Activated CD4-positive, alpha-beta T cell treated with anti-CD3 and anti-CD28 coated beads, Interleukin-2, Interleukin-6, amounts not matched to agents 100 ng/mL and 50 ng/mL, durations not matched to agents 16 hours and 8 hours (primary cell): ENCODE measurements at regions not wholly inside any gene's neighbourhood (a gene's known extent, or its start where the extent isn't known, plus 50 kb on each side); places are given as distances from the start of the nearest gene placed in this dataset.

Experiments used
- DNase-seq: peaks from one replicate; pipeline ENCODE4 v3.0.0-alpha.2; 2020

DNA sequence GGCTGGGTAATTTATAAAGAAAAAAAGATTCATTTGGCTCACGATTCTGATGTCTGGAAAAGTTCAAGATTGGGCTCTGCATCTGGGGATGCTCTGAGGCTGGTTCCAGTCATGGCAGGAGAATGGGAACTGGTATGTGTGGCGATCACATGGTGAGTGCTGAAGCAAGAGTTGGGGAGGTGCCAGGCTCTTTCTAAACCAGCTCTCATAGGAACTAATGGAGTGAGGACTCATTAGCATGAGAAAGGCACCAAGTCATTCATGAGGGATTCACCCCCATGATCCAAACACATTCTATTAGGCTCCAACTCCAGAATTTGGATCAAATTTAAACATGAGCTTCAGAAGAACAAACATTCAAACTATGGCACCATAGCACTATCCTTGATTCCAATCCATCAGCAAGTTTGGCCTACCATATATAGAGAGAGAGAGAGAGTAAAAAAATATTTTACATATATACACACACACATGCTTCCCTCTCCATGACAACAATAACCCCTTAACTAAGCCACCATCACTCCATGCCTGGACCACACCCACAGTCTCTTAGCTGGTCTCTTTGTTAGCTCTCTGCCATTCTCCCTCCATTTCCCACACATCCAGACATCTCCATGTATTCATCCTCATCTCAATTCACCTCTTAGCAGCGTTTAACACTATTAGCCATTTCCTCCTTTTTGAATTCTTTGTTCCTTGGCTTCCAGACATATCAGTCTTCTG lies 57.9 kb downstream of the NPY start:
- no peak for DNase-seq

DNA sequence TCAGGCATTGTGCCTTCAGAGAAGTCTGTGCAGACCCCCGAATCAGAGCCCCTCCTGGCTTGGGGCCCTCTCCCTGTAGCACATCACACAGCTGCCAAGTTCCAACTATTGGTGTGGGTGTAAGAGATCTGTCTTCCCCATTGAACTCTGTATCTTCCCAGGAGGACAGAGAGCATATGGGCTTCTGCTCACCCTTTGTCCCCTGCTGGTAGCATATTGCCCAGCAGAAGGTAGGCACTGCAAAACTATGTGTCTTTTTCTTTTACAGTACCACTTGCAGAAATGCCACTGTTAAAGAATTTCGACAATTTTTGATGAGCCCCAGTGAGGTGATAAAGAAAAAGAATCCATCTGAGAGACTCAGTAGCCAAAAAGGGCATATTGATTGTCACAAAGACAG lies 59.6 kb downstream of the NPY start:
- DNase-seq: no peak

DNA sequence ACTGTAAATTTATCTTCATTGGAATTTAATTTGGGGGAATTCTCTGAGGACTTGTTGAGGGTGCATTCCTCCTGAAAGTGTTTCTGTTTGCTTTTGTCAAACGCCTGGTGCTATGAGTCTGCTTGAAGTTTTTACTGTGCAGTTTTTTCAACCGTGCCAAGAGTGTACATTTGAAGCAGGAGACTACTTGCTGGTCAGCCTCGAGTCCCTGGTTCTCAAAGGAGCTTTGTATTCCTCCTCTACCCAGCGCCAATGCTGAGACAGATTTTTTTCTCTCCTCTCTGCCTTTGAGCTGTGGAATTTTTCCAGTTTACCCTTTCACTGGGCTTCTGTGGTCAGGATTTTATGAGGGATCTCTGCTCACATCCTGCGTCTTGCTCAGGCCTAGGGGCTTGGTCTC lies 62.1 kb downstream of the NPY start:
- DNase-seq: no peak

DNA sequence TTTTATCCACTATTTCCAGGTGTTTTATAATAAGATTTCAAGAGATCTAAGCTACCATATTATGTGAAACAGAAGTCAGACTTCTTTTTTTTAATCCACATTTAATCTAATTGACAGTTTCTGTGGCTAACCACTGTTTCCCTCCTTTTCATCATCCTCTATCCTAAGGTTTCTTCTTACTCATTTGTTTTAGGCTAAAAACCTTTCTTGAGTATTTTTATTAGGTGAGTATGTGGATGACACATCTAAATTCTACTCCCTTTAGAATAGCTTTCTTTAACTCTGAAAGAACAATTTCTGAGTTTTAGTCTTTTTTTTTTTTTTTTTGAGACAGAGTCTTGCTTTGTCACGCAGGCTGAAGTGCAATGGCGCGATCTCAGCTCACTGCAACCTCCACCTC lies 62.7 kb downstream of the NPY start:
- no peak for DNase-seq

DNA sequence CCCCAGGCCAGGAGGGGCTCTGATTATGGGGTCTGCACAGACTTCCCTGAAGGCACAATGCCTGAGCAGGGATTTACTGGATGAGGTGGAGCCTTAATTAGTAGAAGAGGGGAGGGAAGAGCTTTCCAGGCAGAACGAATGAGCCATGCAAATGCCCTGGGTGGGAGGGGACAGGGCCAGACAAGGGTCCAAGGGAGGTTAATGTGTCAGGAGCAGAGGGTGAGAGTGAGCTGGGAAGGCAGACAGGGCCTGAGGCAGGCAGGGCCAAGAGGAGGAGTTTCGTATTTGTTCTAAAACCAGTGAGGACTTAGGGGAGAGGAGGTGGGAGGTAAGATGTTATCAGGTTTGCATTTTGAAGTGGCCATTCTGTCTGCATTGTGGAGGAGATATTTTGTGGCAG lies 65.3 kb downstream of the NPY start:
- DNase-seq: no peak

DNA sequence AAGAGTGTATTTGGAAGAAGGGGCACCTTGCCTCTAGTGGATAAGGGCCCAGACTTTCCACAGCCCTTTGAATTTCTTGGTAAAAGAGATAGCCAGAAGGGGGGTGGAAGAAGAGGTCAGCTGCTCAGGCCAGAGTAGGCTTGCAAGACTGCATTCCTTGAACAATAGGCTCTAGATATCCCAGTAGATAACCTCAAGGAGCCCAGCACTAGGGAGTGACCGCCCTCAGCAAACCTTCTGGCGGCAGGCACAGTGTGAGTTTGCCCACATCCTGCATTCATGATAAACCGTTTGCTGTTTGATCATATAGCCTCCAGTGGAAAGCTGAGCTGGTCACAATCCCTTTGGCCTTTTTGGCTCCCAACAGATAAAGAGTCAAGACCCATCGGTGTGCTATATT lies 70.5 kb downstream of the NPY start:
- no peak for DNase-seq

DNA sequence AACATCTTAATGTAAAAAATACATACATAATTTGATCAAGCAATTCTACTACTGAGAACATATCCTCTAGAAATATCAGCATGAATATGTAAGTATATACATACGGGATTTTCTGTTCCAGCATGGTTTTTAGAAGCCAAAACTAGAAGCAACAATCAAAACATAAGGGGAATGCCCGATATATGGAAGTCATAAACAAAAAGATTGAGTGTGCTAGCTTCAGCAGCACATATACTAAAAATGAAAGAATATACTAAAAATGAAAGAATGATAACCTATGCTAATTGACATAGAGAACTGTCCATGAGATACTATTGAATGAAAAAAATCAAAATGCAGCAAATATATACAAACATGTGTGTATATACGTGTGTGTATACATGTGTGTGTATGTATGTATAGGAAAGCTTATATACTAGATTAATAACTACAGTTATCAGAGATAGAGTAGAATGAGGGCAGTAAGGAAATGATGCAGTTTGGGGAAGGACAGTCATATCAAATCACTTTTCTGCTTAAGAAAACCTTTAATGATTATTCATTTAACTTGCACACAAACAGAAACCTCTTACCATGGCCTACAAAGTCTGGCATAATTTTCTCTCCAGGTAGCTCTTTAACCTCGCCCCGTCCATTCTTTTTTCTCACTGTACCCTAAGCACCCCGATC lies 72.9 kb downstream of the NPY start:
- peak; percentile 41 for DNase-seq

DNA sequence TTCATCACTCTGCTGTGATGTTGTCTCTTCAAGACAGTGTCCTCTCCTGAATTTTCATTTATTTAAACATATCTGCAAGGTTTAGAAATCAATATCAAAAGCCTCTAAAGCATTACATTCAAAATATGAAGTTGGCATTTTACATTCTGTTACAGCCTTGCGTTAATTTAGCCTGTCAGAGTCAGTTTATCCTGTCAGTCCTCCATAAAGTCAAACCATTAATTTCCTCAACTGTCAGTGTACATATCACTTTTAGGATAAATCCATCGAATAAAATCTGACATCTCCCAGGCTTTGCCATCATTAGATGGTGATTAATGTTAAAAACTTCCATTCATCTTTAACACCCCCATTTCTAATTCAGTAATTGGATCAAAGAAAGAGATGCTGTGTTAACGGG lies 77.0 kb downstream of the NPY start:
- no peak for DNase-seq

DNA sequence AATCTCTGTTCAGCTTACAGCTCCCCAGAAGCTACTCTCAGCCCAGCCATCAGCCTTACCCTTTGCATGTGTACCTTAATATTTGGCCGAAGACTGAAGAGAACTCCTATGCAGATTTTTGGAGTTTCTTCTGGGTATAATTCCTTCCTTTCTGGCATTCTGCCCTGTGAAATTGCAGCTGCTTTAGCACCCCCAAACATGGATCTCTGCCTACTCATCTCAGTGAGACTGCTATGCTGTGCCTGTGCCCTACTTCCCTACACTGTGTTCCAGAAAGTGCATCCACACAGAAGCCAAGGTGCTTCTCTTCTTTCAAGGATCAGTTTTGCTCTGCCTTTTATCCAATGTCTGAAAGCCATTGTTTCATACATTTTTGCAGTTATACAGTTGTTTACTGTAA lies 81.6 kb downstream of the NPY start:
- DNase-seq: no peak

DNA sequence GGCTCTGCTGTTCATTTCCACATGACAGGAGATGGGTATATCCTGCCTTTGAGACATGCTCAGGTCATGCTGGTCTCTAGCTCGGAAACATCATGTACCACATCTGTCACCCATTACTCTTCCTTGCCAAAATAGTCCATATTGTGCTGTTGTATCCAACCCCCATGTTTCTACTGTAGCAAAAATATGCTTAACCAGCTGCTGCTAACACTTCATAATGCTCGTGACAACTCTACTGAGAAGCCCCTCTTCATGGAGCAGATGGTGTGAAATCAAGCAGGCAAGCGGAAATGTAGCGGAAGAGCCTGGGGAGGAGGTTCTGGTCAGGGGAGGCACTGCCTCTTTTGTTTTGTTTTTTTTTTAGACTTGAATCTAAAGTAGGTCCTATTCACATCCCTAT lies 82.9 kb downstream of the NPY start:
- no peak for DNase-seq

DNA sequence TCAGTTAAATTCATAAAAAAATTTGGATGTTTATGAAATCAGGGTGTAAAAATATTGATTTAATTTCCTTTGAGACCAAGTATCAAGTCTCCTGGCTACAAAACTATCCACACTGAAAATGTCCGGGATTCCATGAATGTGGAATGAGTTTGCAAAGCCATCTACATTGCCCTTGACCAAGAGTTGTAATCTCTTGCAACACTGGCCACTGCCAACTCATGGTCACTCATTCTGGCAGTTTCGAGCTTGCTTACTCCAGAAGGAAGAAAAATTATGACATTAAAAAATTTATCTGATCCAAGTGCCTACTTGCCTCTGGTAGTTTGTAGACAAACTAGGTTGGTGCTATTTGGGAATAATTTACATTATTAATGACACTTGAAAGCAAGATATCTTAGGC lies 84.2 kb downstream of the NPY start:
- DNase-seq: no peak

DNA sequence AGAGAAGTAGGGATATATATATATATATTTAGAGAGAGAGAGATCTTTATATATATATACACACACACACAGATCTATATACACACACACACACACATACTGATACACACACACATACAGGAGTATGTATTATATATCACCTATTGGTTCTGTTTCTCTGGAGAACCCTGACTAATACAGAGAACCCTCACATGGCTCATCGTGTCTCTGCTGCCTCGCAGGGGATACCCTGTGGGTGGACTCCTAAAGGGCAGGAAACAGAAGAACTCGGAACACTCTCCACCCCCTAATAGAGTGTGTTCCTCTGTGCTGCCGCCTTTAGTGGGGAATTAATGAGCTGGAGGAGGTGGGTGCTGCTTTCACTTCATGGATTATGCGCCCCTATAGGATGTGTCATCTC lies 86.6 kb downstream of the NPY start:
- no peak for DNase-seq

DNA sequence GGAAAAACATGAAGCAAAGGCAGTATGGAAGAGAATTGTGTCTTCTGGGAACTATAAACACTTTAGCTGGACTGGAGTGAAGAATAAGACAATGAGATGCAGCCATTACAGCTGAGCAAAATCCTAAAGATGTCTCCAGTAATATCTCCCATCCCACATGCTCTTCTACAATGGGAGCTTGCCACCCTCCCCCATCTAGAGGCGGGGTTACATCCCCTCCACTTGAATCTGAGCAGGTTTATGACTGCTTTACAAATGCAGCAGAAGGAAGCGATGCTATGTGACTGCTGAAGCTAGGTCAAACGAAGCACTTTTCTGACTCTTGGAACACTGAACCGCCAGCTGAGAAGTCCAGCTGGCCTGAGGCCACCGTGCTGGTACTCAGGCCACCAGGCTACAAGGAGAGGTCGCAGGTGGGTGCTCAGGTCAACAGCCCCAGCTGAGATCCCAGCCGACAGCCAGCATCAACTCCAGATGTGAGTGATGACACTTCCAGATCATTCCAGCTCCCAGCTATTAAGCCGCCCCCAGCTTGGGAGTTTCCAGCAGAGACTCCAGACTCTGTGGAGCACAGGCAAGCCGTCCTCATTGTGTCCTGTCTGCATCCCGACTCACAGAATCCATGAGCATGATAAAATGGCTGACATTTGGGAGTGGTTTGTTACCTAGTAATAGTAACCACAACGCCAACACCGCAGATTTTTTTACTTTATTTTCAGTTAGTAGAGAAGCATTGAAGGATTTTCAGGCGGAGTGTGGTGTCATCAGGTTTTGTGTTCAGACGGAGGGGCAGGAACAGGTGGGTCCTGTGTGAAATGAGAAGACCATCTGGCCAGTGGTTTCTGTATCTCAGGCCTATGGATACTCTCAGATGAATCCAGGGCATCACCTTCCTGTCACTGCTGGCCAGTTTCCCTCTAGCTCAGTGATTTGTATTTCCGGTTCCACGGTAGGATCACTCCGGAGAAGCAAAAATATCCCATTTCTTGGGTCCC lies 89.3 kb downstream of the NPY start:
- no peak for DNase-seq

DNA sequence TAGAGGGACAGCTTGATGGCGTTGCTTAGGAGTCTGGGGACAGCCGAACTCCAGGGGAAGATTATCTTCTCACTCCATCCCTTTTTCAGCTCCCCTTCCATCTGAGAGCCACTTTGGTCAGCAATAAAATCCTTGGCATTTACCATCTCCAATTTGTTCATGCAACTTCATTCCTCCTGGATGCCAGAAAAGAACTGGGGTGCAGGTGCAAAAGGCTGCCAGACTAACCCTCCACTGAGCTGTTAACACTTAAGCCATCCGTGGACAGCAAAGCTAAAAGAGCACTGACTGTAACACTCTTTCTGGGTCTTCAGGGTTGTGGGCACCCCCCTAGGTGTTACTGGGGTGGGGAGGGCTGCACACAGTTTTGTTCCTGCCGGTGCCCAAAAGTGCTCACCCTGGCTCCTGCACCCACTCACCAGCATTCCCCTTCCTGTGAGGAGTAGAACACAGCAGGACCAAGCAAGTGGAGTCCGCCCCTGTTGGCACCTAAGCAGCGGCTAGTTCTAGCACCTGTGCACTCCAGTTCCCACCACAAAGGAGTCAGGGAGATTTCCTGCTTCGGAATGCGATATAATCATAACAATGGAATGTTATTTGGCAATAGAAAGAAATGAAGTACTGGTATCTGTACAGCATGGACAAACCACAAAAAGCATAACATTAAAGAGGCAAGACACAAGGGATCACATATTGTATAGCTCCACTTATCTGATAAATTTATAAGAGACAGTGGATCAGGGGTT lies 95.1 kb downstream of the NPY start:
- DNase-seq: no peak

DNA sequence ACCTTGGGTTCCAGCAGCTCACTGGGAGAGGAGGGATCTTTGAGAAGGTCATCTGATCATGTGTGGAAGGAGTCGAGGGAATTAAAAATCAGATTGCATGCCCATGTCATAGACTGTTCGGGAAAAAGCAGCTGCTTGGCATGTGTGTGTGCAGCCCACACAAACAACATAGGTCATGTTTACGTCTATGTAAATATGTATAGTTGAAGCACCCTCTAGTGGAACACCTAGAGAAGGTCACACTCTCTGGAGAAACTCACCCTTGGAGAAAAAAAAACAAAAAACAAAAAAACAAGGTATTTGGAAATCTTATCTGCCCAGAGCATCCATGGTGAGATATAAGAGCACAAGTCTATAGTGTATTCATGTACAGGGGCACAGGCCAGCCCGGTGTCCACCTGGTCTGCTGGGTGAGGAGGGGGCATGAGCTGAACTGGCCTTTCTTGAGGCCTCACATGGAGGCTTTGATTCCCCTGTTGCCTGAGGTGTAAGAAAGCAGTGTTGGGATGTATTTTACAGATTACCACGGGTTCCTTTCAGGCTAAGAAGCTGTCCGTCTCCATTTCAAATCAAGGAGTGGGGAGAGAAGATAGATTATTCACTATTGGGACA lies 98.0 kb downstream of the NPY start:
- peak; percentile 29 for DNase-seq

DNA sequence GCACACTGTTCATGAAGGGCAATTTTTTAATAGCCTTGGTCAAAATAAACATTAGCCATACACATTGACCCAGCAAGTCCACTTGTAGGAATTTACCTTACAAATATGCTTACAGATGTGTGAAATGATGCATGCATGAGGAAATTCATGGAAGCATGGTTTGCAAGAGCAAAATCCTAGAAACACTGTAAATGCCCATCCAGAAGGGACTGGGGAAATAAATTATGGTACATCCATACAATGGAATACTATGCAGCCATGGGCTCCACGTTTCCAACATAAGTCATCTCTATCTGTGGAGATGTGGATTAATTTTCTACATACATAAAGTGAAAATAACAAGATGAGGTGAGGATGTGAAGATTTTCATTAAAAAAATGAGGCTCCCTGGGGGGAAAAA lies 99.1 kb downstream of the NPY start:
- no peak for DNase-seq

DNA sequence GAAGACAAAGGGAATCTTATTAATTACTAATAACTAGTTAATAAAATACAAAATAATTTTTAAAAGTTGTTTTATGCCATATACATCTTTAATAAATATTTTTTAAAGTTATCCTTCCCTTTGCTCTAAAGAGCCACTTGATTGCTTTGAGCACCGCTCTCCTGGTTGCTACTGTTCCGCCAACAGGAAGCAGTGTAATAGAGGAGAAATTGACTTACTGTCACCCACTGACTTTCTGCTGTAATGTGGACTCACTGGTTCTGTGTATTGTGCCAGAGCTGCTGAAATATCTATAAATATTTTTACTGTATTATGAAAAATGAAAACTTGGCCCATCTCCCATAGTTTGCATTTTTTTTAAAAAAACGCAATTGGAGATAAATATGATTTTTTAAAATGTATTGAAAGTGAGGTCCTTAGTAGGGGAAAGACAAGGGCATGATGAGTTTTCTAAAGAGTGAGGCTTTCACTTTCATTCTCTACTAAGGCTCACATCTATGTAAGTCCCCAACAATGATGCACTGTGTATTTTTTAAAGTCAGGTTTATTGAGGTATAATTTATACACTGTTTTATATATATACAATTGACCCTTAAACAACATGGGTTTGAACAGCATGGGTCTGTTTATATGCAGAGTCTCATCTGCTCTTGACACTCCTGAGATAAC lies 100.5 kb downstream of the NPY start:
- no peak for DNase-seq

DNA sequence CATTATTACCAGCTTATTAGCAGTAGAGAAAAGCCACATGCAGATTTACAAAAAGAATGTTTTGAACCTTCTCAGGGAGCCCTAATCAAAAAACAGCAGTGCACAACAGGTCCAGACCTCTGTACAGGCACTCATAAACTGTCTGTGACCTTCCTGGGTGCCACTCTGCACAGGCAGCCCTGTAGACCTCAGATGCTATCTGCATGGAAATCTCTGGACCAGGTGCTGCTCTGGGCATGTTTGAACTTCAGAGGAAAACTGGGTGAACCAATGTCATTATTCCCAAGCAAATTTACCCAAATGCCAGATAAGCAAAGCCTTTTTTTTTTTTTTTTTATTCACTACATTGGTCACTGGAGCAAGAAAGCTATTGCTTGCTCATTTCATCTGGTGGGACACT lies 104.2 kb downstream of the NPY start:
- no peak for DNase-seq

DNA sequence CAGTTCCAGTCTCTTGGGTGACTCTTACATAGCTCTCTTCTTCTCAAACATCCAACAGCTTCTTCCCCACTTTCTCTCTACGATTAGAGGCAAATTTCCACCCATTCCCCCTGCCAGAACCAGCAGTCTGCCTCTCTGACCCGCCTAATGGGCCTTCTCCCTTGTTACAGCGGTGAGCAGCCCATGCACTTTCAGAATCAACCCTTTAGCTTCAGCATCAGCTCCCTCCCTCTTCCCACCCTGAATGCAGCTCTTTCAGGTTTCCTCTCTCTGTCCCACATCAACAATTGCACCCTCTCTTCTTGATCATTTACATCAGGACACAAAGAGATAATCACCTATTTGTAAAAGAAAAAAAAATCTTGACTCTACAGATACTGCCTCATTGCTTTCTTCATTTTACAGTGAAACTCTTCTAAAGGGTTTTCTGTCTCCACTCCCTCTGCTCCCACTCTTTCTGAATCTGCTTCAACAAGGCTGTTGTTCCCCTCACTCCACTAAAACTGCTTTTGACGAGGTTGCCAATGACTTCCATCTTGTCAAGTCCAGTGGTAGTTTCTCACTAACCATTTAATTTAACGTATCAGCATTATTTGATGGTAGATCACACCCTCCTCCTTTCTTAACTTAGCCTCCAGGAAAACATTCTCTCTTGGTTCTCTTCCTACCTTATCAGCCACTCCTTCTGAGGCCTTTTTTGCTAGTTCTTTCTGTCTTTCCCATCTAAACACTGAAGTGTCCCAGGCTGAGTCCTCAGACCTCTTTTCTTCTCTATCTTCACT lies 106.6 kb downstream of the NPY start:
- no peak for DNase-seq

DNA sequence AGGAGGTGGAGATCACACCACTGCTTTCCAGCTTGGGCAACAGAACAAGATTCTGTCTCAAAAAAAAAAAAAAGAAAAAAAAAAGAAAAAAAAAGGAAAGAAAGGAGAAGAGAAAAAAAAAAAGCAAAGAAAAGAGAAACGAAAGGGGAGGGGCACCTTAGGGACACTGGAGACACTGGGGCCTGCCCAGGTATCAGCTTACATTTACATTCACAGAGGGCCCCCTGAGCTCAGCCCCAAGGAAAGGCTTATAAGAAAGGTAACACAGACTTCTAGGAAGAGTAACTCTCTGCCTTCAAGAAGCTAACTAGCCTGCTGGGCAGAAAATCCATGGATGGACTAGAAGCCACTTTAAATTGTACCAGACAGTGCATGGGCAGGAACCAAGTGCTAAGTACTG lies 108.8 kb downstream of the NPY start:
- no peak for DNase-seq

DNA sequence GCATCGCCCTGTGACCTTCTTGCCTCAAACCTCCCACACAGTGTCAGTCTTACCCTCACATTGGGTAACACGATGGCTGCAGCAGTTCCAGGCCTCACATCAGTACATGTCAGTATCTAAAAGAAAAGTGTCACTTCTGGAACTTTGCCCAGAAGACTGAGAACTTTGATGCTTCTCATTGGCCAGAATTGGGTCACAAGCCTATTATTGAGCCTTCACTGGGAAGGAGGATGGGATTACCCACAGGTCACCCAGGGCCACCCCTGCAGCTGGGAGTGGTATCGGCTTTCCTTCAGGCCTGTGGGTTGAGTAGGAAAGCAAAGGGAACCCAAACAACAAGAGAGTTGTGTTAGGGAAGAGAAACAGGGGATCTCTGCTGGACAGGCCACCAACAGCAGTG lies 111.5 kb downstream of the NPY start:
- no peak for DNase-seq
